ENCODE measurements at regions not wholly inside any gene's neighbourhood (a gene's known extent, or its start where the extent isn't known, plus 50 kb on each side); places are given as distances from the start of the nearest gene placed in this dataset.

GRCh38 chr13:44679597-44679996 lies 103.5 kb upstream of the TSC22D1 start:
- Histone ChIP-seq H3K4me2 (ENCODE audit: low read depth, low read length) (no peak overlapping the region), H2AFZ (ENCODE audit: low read length) (no peak overlapping the region), H3K36me3 (replicated peaks; ENCODE audit: insufficient read depth, low read length) (no peaks in the 10 kb centered on the region), H3K4me3 (ENCODE audit: low read length) (no peak overlapping the region), H3K9ac (ENCODE audit: low read length) (no peak overlapping the region), H3K27me3 (replicated peaks; ENCODE audit: insufficient read depth, low read length) (no peaks in the 10 kb centered on the region), H3K79me2 (ENCODE audit: low read length) (no peaks in the 10 kb centered on the region), H3K27ac (ENCODE audit: low read length) (no peak overlapping the region), H3K9me2 (replicated peaks; ENCODE audit: insufficient read depth, low read length) (no peaks in the 10 kb centered on the region), H3F3A (ENCODE audit: insufficient read depth, low read length) (no peaks in the 10 kb centered on the region), H3K4me1 (ENCODE audit: low read length) (no peaks in the 10 kb centered on the region), H4K20me1 (ENCODE audit: insufficient read depth, low read length) (no peaks in the 10 kb centered on the region), H3K9me3 (replicated peaks; ENCODE audit: insufficient read depth, low read length) (no peaks in the 10 kb centered on the region)
- DNase-seq: no peak
- TF ChIP-seq EZH2phosphoT487 (IDR thresholded peaks at IDR 0.05; ENCODE audit: low read length): no peak
- TF ChIP-seq EZH2 (optimal IDR thresholded peaks at IDR 0.05; ENCODE audit: low read depth, low read length): no peak
- TF ChIP-seq, protein P1, sequence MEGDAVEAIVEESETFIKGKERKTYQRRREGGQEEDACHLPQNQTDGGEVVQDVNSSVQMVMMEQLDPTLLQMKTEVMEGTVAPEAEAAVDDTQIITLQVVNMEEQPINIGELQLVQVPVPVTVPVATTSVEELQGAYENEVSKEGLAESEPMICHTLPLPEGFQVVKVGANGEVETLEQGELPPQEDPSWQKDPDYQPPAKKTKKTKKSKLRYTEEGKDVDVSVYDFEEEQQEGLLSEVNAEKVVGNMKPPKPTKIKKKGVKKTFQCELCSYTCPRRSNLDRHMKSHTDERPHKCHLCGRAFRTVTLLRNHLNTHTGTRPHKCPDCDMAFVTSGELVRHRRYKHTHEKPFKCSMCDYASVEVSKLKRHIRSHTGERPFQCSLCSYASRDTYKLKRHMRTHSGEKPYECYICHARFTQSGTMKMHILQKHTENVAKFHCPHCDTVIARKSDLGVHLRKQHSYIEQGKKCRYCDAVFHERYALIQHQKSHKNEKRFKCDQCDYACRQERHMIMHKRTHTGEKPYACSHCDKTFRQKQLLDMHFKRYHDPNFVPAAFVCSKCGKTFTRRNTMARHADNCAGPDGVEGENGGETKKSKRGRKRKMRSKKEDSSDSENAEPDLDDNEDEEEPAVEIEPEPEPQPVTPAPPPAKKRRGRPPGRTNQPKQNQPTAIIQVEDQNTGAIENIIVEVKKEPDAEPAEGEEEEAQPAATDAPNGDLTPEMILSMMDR (IDR thresholded peaks at IDR 0.05; ENCODE audit: low read length): no peak

GRCh38 chr13:44678197-44678596 lies 102.1 kb upstream of the TSC22D1 start:
- no peaks in the 10 kb centered on the region for H3K9me2 ChIP-seq (replicated peaks; ENCODE audit: insufficient read depth, low read length)
- no peaks in the 10 kb centered on the region for H3K27me3 ChIP-seq (replicated peaks; ENCODE audit: insufficient read depth, low read length)
- TF ChIP-seq EZH2phosphoT487 (IDR thresholded peaks at IDR 0.05; ENCODE audit: low read length) (no peak), EZH2 (optimal IDR thresholded peaks at IDR 0.05; ENCODE audit: low read depth, low read length) (no peak)
- TF ChIP-seq, protein P1 (IDR thresholded peaks at IDR 0.05; ENCODE audit: low read length): no peak
- no peaks in the 10 kb centered on the region for H3K36me3 ChIP-seq (replicated peaks; ENCODE audit: insufficient read depth, low read length)
- no peak overlapping the region for H3K27ac ChIP-seq (ENCODE audit: low read length)
- no peak overlapping the region for H3K9ac ChIP-seq (ENCODE audit: low read length)
- H3K4me1 ChIP-seq (ENCODE audit: low read length): no peaks in the 10 kb centered on the region
- no peak overlapping the region for H3K4me2 ChIP-seq (ENCODE audit: low read depth, low read length)
- no peak for DNase-seq
- H3K9me3 ChIP-seq (replicated peaks; ENCODE audit: insufficient read depth, low read length): no peaks in the 10 kb centered on the region
- H3F3A ChIP-seq (ENCODE audit: insufficient read depth, low read length): no peaks in the 10 kb centered on the region
- no peak overlapping the region for H3K4me3 ChIP-seq (ENCODE audit: low read length)
- no peak overlapping the region for H2AFZ ChIP-seq (ENCODE audit: low read length)
- no peaks in the 10 kb centered on the region for H4K20me1 ChIP-seq (ENCODE audit: insufficient read depth, low read length)
- H3K79me2 ChIP-seq (ENCODE audit: low read length): no peaks in the 10 kb centered on the region

DNA sequence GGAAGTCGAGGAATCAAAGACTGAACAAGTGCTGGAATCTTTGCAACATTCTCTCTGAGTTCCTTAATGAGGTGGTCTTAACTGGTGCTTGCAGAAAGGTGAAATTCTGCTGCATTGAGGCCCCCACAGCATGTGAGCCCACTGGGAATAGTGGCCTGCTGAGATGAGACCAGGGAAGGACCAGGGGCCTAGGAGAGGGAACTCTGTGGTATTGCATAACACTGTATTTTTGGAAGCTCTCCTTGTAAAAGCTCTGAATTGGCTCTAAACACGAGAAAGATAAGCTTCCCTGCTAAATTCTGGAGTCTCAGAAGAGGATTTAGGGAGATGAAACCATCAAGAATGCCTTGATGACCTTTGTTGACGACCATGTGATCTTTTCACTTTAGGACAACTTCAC lies 100.4 kb upstream of the TSC22D1 start:
- Histone ChIP-seq H3F3A (ENCODE audit: insufficient read depth, low read length) (no peaks in the 10 kb centered on the region), H3K79me2 (ENCODE audit: low read length) (no peaks in the 10 kb centered on the region), H3K4me1 (ENCODE audit: low read length) (no peaks in the 10 kb centered on the region), H3K36me3 (replicated peaks; ENCODE audit: insufficient read depth, low read length) (no peaks in the 10 kb centered on the region), H3K4me2 (ENCODE audit: low read depth, low read length) (no peak overlapping the region), H3K9me3 (replicated peaks; ENCODE audit: insufficient read depth, low read length) (no peaks in the 10 kb centered on the region), H3K4me3 (ENCODE audit: low read length) (no peak overlapping the region), H3K27ac (ENCODE audit: low read length) (no peak overlapping the region), H3K9ac (ENCODE audit: low read length) (no peak overlapping the region), H3K9me2 (replicated peaks; ENCODE audit: insufficient read depth, low read length) (no peaks in the 10 kb centered on the region), H3K27me3 (replicated peaks; ENCODE audit: insufficient read depth, low read length) (no peaks in the 10 kb centered on the region), H4K20me1 (ENCODE audit: insufficient read depth, low read length) (no peaks in the 10 kb centered on the region), H2AFZ (ENCODE audit: low read length) (no peak overlapping the region)
- TF ChIP-seq EZH2 (optimal IDR thresholded peaks at IDR 0.05; ENCODE audit: low read depth, low read length) (no peak), EZH2phosphoT487 (IDR thresholded peaks at IDR 0.05; ENCODE audit: low read length) (no peak)
- TF ChIP-seq, protein P1 (IDR thresholded peaks at IDR 0.05; ENCODE audit: low read length): no peak
- no peak for DNase-seq
